Gastroesophageal sphincter (tissue), 4 donors: ENCODE measurements at regions not wholly inside any gene's neighbourhood (a gene's known extent, or its start where the extent isn't known, plus 50 kb on each side); places are given as distances from the start of the nearest gene placed in this dataset.

Source experiments
- ATAC-seq: fragments of 150-250 bp; one replicate; pipeline ENCODE4 v1.9.1; 2016; ENCODE audit warnings: mild to moderate bottlenecking, moderate library complexity
- H3K27ac ChIP-seq, 4 donors: fragments of 200-600 bp; sonication (generic) in 3 of 4; 1 replicate in 3 of 4; 2 replicates in 1 of 4; pipeline ENCODE4 v1.5.1; 2016 to 2019
- H3K27me3 ChIP-seq: fragments of 200-600 bp; sonication (generic); one replicate; pipeline ENCODE4 v1.5.1; 2019
- H3K36me3 ChIP-seq, 2 donors: fragments of 200-600 bp; sonication (generic); one replicate each; pipeline ENCODE4 v1.5.1; 2019; ENCODE audit warnings: control low read depth in 1 of 2
- H3K4me1 ChIP-seq, 3 donors: fragments of 200-600 bp; sonication (generic); 1 replicate in 2 of 3; 2 replicates in 1 of 3; pipeline ENCODE4 v1.5.1; 2016 to 2019; ENCODE audit warnings: control low read depth in 2 of 3
- H3K4me3 ChIP-seq, 2 donors: fragments of 200-600 bp; sonication (generic); one replicate each; pipeline ENCODE4 v1.5.1; 2019; ENCODE audit warnings: mild to moderate bottlenecking in 1 of 2, moderate library complexity in 1 of 2
- H3K9me3 ChIP-seq, 3 donors: fragments of 200-600 bp; sonication (generic); one replicate each; pipeline ENCODE4 v1.5.1; 2017 to 2019; ENCODE audit warnings: control low read depth in 2 of 3
- CTCF ChIP-seq, 4 experiments: fragments of 200-600 bp in 2 of 4; fragments of 450-650 bp in 2 of 4; sonication (generic) in 1 of 4; IDR thresholded peaks; one replicate each; pipeline ENCODE4 v1.5.1; 2017 to 2019; ENCODE audit warnings: antibody characterized with exemption in 4 of 4, mild to moderate bottlenecking in 2 of 4, moderate library complexity in 2 of 4
- EP300 ChIP-seq: sonication (generic); formaldehyde crosslinking; IDR thresholded peaks from one replicate; pipeline ENCODE4 v1.6.1; 2017; ENCODE audit warnings: antibody characterized with exemption, mild to moderate bottlenecking
- POLR2A ChIP-seq, 2 donors: fragments of 450-650 bp; IDR thresholded peaks; one replicate each; pipeline ENCODE4 v1.6.1; 2017; ENCODE audit warnings: antibody characterized with exemption in 2 of 2, mild to moderate bottlenecking in 2 of 2, moderate library complexity in 1 of 2
- POLR2AphosphoS5 ChIP-seq: sonication (generic); formaldehyde crosslinking; IDR thresholded peaks from one replicate; pipeline ENCODE4 v1.6.1; 2017; ENCODE audit warnings: antibody characterized with exemption
- WGBS, 2 donors: methylation state at CpG; one replicate each; pipeline ENCODE4 v1.1.5; 2018; ENCODE audit warnings: low coverage in 1 of 2; 5-methylcytosine and 5-hydroxymethylcytosine counted together

GRCh38 chr18:6650127-6650507 lies 79.4 kb upstream of the ARHGAP28 start:
- 10 to 11% methylated on average over 3 of the region's 3 CpGs for WGBS, 2 donors
- ATAC-seq = no peak
- Histone ChIP-seq H3K36me3 (no peaks in the 10 kb centered on the region), H3K27me3 (no peaks in the 10 kb centered on the region), H3K27ac (no peak overlapping the region), H3K9me3 (no peaks in the 10 kb centered on the region), H3K4me1 (peaks cover 0 to 24% (median 0%) of the 10 kb centered on the region in 3 donors), H3K4me3 (no peak overlapping the region)
- TF ChIP-seq EP300 = no peak
- TF ChIP-seq POLR2AphosphoS5 = no peak
- TF ChIP-seq POLR2A (IDR thresholded peaks at IDR 0.05) = no peak

- Histone ChIP-seq H3K9me3 (no peaks in the 10 kb centered on the region), H3K27me3 (no peaks in the 10 kb centered on the region), H3K4me1 (peaks cover 0 to 24% (median 0%) of the 10 kb centered on the region in 3 donors), H3K36me3 (no peaks in the 10 kb centered on the region), H3K27ac (no peak overlapping the region), H3K4me3 (no peak overlapping the region)
- no peak for TF ChIP-seq POLR2AphosphoS5
- no peak for TF ChIP-seq EP300
- TF ChIP-seq POLR2A (IDR thresholded peaks at IDR 0.05) = no peak
- no peak for TF ChIP-seq CTCF (IDR thresholded peaks at IDR 0.05)
- ATAC-seq = no peak
- 0 to 87% methylated on average over 1 to 5 of the region's 6 CpGs for WGBS, 2 donors
Measured at GRCh38 chr18:6650747-6651146, 78.8 kb upstream of the ARHGAP28 start.

GRCh38 chr18:6652098-6652497 lies 77.4 kb upstream of the ARHGAP28 start:
- H3K27me3 ChIP-seq = no peaks in the 10 kb centered on the region
- H3K4me3 ChIP-seq = no peak overlapping the region
- no peaks in the 10 kb centered on the region for H3K9me3 ChIP-seq
- no peaks in the 10 kb centered on the region for H3K36me3 ChIP-seq
- ATAC-seq = no peak
- TF ChIP-seq CTCF (IDR thresholded peaks at IDR 0.05) = no peak
- TF ChIP-seq EP300 = no peak
- peaks cover 0 to 18% (median 0%) of the 10 kb centered on the region in 3 donors for H3K4me1 ChIP-seq
- no peak overlapping the region for H3K27ac ChIP-seq

- no peak for ATAC-seq
- WGBS, 2 donors = 60 to 67% methylated on average over 2 of the region's 2 CpGs
- TF ChIP-seq CTCF (IDR thresholded peaks at IDR 0.05) = no peak
- Histone ChIP-seq H3K36me3 (no peaks in the 10 kb centered on the region), H3K27ac (no peak overlapping the region), H3K27me3 (no peaks in the 10 kb centered on the region), H3K4me3 (no peak overlapping the region), H3K4me1 (peaks cover 0 to 17% (median 0%) of the 10 kb centered on the region in 3 donors), H3K9me3 (no peaks in the 10 kb centered on the region)
Measured at GRCh38 chr18:6653880-6654279, 75.6 kb upstream of the ARHGAP28 start.

GRCh38 chr18:6659963-6660725 lies 69.4 kb upstream of the ARHGAP28 start:
- TF ChIP-seq POLR2AphosphoS5 (no peak), POLR2A (IDR thresholded peaks at IDR 0.05) (no peak), EP300 (no peak), CTCF (IDR thresholded peaks at IDR 0.05) (no peak)
- 48 to 59% methylated on average over 4 to 7 of the region's 7 CpGs for WGBS, 2 donors
- Histone ChIP-seq H3K9me3 (no peaks in the 10 kb centered on the region), H3K4me3 (no peak overlapping the region), H3K36me3 (no peaks in the 10 kb centered on the region), H3K27ac (no peak overlapping the region), H3K4me1 (no peaks in the 10 kb centered on the region), H3K27me3 (no peaks in the 10 kb centered on the region)
- no peak for ATAC-seq
